ENCODE measurements at regions not wholly inside any gene's neighbourhood (a gene's known extent, or its start where the extent isn't known, plus 50 kb on each side); places are given as distances from the start of the nearest gene placed in this dataset.

DNA sequence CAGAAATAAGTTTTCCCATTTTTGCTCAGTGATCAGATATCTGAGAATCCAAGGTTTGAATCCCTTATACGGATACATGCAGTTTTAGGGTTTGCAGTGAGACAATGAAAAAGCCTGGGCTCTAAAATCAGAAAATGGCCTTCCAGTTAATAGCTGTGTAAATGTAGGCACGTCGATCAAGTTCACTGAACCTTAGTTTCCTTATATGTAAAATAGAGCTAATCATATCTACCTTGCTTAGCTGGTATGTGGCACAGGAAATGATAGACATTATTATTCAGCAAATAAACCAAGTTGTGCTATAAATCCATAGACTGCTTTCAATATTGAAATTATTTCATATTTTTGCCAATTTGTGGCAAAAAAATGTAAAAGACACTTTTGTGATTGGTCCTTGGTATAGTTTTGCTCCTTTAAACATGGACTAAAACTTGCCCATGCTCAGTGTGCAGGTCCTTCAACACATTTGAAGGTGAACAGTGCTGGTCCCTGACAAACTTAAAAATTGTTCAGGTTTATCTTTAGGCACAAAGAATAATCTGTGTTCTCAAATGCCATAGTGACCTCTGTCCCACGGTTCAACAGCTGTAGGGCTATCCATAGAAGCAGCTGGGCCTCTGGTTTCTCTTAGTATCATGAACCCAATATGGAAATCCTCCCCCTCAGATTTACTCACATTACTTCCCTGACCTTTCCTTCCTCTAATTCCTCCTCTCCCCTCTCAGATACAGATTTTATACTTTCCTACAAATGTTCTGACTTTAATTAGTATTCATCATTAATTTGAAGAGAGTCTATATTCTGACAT, 51.0 kb downstream of the CCDC54 start:
- intact Hi-C loops (cut with DNase I), result loop anchor here (5.0 kb wide), 1 partner anchor 156 kb away; no protein-coding TSS in a partner anchor
- DNase-seq, result no peak

DNA sequence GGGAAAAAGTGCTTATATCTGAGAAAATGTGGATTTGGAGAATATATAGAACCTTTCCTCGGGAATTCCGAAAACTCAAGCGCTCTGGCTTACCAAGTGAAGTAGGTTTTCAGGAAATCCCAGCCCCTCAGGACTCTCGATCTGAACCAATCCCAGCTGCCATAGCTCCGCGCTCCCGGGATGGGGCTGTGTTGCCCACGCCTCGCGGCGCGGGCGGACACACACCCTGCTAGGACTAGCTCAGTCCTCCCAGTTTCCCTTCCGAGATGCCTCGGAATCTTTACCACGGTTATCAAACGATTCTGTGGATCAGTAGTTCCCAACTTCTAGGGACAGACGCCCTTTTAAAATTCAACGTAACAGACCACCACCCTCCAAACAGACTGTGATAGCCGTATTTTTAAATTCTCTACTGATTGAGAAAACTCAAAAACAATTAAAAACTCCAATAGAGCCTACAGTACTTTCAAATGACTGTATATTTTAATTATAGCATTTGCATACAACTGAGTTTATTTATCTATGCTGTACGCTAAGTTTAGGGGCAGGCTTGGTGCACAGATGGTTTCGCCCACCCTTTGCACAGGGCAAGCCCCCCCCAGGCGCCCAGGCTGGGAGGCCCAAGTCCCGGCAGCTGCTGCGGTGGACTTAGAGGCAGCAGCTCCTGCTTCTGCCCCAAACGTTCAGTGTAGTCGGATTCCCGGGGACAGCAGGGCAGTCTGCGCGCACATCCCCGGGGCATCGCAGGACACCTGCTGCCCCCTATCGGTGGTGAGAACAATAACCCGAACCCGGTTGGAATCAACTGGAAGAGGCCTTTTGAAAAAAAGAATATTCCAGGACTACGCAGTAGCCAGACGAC, 52.3 kb downstream of the CCDC54 start:
- DNase-seq, result peak; percentile 75 to 95 (median 87)
- intact Hi-C loops (cut with DNase I), result loop anchor here (2.0 to 5.0 kb wide), 3 partner anchors 93 to 189 kb away; partner anchors contain the start of gene BBX

DNA sequence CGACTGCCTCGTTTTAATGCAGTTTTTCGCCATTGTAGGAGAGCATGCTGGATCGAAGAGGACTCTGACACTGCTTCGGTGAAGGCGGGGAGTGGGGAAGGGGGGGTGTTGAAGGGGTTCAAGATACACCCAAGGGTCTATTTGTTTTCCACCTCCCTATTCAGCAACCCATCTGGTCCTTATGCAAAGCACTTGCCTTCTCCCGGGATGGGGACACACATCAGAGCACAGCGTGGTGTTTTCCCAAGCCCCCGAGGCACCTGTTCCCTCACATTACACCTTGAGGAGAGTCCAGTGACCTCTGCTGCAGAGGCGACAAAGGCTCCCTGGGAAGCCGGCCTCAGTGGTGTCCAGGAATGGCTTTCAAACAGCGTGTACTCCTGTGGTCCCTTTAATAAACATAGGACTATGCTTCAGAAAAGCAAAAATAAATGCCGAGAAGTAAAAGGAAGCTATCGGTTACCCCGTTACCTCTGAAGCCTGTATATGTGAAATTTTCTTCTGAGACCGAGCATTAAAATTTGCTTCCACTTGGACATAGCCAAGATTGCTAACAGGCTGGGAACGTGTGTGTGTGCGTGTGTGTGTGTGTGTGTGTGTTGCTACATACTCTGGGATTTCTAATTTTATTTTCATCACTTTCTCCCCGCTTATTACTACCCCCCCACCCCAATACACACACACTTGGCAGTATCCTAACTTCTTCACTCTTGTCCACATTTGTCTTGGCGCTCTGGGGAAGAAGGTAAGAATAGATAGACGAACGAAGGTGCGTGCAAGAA, 53.2 kb downstream of the CCDC54 start:
- intact Hi-C loops (cut with DNase I), result loop anchor here (2.0 kb wide), 2 partner anchors 92 to 190 kb away; partner anchors contain the start of gene BBX
- peak in 26 of 42 donors; percentile 7 to 64 (median 34) for DNase-seq

GRCh38 chr3:107430996-107431245, 53.7 kb downstream of the CCDC54 start:
- DNase-seq, result peak in 24 of 42 donors; percentile 14 to 81 (median 62)
- intact Hi-C loops (cut with DNase I), result loop anchor here (2.0 kb wide), 2 partner anchors 92 to 190 kb away; partner anchors contain the start of gene BBX

DNA sequence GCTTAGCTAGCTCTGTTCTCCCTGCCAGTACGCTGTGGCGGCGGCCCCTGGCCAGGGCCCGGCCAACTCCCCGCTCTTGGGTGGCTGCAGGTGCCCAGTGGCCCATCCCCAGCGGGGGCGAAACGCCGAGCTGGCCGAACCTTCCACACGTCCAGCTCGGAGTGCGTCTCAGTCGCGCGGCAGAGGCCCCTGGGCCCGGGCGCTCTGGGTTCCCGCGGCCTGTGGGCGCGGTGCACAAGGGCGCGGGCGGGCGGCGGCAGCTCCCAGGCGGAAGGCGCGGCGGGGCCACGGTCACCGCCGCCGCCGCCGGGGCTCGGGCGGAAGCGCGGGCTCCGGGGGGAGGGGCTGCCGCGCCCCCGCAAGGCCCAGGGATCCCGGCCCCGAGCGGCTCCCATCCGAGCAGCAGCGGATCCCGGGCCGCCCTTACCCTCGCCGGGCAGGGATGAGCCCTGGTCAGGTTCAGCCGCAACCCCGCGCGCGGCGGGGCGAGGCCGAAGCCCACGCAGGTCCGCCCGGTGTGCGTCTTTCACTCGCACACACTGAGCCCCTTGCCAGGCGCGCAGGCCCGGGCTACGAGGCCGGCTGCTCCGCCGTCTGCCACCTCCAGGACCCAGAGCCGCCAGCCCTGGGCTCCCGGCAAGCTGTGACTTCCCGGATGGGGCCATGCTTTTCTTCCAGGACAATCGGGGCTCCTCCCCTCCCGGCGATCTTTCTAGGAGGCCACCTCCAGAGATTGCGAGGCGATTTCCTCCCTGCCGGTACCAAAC, 54.2 kb downstream of the CCDC54 start:
- peak; percentile 47 to 94 (median 80) for DNase-seq
- intact Hi-C loops (cut with DNase I), result loop anchor here (2.0 kb wide), 2 partner anchors 91 to 191 kb away; partner anchors contain the start of gene BBX

DNA sequence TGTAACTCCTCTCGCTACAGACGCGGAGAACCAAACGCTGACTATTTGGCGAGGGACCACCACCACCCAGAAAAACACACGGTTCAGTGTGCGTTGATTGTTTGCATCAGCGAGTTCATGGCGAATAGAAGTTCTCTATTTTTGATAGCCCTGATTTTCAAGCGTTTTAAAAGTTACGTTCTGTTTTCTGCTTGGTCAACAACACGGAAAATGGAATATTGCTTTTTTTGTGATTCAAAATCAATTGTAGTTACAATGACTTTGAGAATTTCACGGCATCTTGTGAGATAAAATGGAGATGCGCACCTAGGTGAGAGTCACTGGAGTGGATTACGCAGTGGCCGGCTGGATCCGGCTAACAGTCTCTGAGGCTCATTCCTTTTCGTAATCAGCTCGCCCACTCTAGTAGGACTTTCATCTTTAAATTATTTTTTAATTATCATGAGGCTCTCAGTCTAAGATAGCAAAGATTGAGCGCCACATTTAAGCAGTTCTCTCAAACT, 54.8 kb downstream of the CCDC54 start:
- peak in 12 of 42 donors; percentile 3 to 62 (median 28) for DNase-seq
- intact Hi-C loops (cut with DNase I), result no loop called here

GRCh38 chr3:107432646-107433045, 55.4 kb downstream of the CCDC54 start:
- intact Hi-C loops (cut with DNase I), result no loop called here
- no peak for DNase-seq

DNA sequence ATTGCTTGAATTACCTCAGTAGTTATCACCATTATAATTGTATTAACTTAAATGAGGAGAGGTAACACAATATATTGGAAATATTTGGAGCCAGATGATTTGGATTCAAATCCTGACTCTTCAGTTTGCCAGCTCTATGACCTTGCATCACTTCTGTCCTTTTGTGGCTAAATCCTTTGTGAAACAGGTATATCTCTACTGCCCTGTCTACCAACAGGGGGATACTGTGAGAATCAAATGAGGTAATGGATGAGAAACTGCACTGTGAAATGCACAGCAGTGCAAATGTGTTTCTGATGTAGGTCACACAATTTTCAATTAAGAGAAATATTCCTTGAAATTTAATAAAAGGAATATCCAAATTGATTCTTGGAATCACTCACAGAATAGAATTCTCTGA, 58.8 kb downstream of the CCDC54 start:
- intact Hi-C loops (cut with DNase I), result no loop called here
- no peak for DNase-seq

DNA sequence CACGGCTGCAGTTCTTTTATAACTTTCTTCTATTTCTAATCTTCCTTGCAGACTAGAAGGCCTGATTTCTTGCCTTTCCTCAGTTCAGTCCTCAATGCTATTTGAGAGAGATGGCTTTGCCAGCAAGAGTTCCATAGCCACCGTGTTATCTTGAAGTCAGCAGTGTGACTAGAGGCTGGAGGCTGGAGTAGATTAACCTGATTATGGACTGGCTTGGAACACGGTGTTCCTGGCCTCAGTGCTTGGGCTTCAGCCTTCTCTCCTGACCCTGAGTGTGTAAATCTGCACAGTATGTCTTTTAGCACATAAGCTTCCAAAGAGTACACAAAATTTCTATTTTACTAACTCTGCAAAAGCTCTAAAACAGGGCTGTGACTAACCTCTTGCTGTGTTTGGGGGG, 61.4 kb downstream of the CCDC54 start:
- no peak for DNase-seq
- intact Hi-C loops (cut with DNase I), result no loop called here

DNA sequence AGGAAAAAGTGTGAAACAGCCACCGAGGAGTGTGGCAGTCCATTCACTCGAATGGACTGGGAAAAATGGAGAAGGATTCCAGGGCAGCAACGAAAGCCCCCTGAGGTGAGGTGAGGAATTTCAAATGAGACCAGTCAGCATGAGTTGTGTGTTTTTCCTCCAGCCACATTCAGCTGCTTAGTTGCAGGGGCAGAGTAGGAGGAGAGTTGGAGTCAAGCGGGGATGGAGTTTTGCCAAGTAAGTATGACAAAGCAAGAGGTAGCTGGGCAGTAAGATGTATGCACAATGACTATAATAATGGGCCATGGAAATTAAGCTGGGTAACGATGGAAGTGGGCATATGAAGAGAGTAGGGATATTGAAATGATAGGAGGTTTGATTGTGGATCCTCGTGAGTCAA, 64.4 kb downstream of the CCDC54 start:
- intact Hi-C loops (cut with DNase I), result no loop called here
- no peak for DNase-seq

- no peak for DNase-seq
- intact Hi-C loops (cut with DNase I), result no loop called here
These were observed 66.2 kb downstream of the CCDC54 start for GRCh38 chr3:107443461-107443860.

GRCh38 chr3:107446706-107447105, 69.5 kb downstream of the CCDC54 start:
- DNase-seq, result no peak
- intact Hi-C loops (cut with DNase I), result no loop called here

- intact Hi-C loops (cut with DNase I), result no loop called here
- no peak for DNase-seq
These were observed 72.4 kb upstream of the BBX start for GRCh38 chr3:107450254-107450893.

GRCh38 chr3:107452436-107452835, 70.3 kb upstream of the BBX start:
- intact Hi-C loops (cut with DNase I), result no loop called here
- no peak for DNase-seq

- DNase-seq, result no peak
- intact Hi-C loops (cut with DNase I), result no loop called here
These were observed 69.3 kb upstream of the BBX start for GRCh38 chr3:107453504-107453903.

DNA sequence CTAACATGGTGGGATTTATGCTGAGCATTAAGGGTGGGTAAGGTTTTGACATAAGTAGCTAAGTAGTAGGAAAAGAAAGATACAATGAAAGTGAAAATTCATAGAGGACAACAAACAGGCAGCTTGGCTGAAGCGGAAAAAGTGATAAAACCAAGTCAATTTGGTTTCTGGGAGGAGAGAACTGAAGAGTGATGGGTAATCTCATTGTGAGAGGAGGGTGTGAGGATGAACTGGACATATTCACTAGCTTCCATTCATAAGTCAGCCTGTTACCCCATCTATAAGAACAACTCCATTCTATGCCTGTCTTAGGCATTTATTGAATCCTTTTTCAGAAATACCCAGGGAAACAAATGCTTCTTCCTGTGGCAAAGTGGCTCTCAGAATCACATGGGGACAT, 67.1 kb upstream of the BBX start:
- intact Hi-C loops (cut with DNase I), result no loop called here
- no peak for DNase-seq

DNA sequence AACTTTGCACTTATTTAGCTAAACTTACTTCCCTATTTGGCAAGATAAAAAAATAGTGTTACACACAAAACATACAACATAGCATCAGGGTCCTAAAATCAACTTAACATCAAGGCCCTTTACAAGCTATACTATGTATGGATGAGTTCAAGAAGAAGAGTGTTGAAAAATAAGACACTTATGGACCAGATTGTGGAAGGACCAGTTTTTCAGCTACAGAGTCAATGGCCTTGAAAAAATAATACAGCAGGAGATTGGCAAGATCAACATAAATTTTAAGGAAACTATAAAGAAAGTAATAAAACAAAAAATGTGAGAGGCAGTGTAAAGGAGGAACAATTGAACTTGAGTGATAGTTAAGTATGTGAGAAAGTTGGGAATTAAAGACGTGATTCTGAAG, 66.3 kb upstream of the BBX start:
- no peak for DNase-seq
- intact Hi-C loops (cut with DNase I), result no loop called here

GRCh38 chr3:107458871-107459270, 63.9 kb upstream of the BBX start:
- peak in 1 of 42 donors; percentile 4 for DNase-seq

More at GRCh38 chr3:107458871-107459270, 63.9 kb upstream of the BBX start:
- intact Hi-C loops (cut with DNase I), result no loop called here

Measured in head of caudate nucleus (tissue), 42 donors.